Left colon (tissue), 2 donors: ENCODE measurements at regions not wholly inside any gene's neighbourhood (a gene's known extent, or its start where the extent isn't known, plus 50 kb on each side); places are given as distances from the start of the nearest gene placed in this dataset.

Experiments used
- ATAC-seq: fragments of 200-7000 bp; cut with Tn5 transposase; one replicate; pipeline ENCODE4 v1.9.1; 2020; ENCODE audit warnings: mild to moderate bottlenecking, moderate library complexity
- DNase-seq, 2 donors: peaks; one replicate each; pipeline ENCODE4 v3.0.0-alpha.2; 2020
- intact Hi-C, 2 donors: fragments of 100-400 bp; cut with DNase I in 1 of 2; cut with micrococcal nuclease in 1 of 2; formaldehyde crosslinking; loops; one replicate each; pipeline versions ENCODE4 v1.11.2 to v1.14.0; 2022; cut with DNase I, micrococcal nuclease
- donor health status: DM: no; HTN: no; CAD: no.
- donor health status: DM: yes; HTN: yes; CAD: no.

- no peak for DNase-seq
- intact Hi-C loops: no loop called here
- ATAC-seq: no peak
Observed at GRCh38 chrX:51437521-51437920, 58.9 kb downstream of the NUDT11 start.

- no peak for DNase-seq
- ATAC-seq: no peak
- intact Hi-C loops: no loop called here
Observed at GRCh38 chrX:51435101-51435500, 61.3 kb downstream of the NUDT11 start.

- DNase-seq (no peak), ATAC-seq (no peak)
- intact Hi-C loops: no loop called here
Observed at GRCh38 chrX:51421972-51422597, 74.3 kb downstream of the NUDT11 start.

- intact Hi-C loops: no loop called here
- ATAC-seq: no peak
- no peak for DNase-seq
Observed at GRCh38 chrX:51420610-51421009, 75.8 kb downstream of the NUDT11 start.

- DNase-seq: no peak
- ATAC-seq: no peak
- intact Hi-C loops: no loop called here
Observed at GRCh38 chrX:51408462-51408861, 75.8 kb downstream of the NUDT10 start.

GRCh38 chrX:51407520-51408409 is 75.1 kb downstream of the NUDT10 start:
- intact Hi-C loops: no loop called here
- ATAC-seq (no peak), DNase-seq (no peak)

- intact Hi-C loops: no loop called here
Observed at GRCh38 chrX:51406688-51407519, 74.3 kb downstream of the NUDT10 start.

GRCh38 chrX:51404445-51404844 is 71.8 kb downstream of the NUDT10 start:
- intact Hi-C loops: no loop called here
- ATAC-seq (no peak), DNase-seq (no peak)

More at GRCh38 chrX:51406688-51407519, 74.3 kb downstream of the NUDT10 start:
- DNase-seq: no peak
- ATAC-seq: no peak

GRCh38 chrX:51395810-51396728 is 63.4 kb downstream of the NUDT10 start:
- intact Hi-C loops: no loop called here
- no peak for ATAC-seq
- DNase-seq: peak in 1 of 2 donors; percentile 12

- ATAC-seq: no peak
- DNase-seq: no peak
- intact Hi-C loops: no loop called here
Observed at GRCh38 chrX:51395480-51395809, 62.8 kb downstream of the NUDT10 start.
